ENCODE measurements at regions not wholly inside any gene's neighbourhood (a gene's known extent, or its start where the extent isn't known, plus 50 kb on each side); places are given as distances from the start of the nearest gene placed in this dataset.

DNA sequence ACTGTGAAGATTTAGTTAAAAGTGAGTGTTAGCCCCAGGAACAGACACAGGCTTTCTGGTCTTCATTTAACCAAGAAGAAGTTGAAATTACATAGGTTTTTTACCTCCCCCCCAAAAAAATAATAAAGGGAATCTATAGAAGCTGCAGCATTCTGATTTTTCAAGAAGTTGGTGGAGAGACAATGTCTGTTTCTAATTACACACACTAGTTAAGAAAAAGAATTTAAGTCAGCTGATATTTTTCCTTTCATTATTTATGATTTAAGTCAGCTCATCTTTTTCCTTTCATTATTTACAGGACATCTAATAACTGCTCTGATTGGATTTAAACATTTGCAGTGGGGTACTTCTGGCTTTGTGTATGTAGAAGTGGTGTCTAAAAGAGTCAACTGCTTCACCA lies 201.4 kb upstream of the NRP1 start:
- no peak for TF ChIP-seq EGR1 (IDR thresholded peaks at IDR 0.05)
- TF ChIP-seq TCF12 (IDR thresholded peaks at IDR 0.05; ENCODE audit: low read depth) = no peak
- TF ChIP-seq, protein P1, sequence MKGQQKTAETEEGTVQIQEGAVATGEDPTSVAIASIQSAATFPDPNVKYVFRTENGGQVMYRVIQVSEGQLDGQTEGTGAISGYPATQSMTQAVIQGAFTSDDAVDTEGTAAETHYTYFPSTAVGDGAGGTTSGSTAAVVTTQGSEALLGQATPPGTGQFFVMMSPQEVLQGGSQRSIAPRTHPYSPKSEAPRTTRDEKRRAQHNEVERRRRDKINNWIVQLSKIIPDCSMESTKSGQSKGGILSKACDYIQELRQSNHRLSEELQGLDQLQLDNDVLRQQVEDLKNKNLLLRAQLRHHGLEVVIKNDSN (IDR thresholded peaks at IDR 0.05) = no peak
- no peak for TF ChIP-seq EP300 (IDR thresholded peaks at IDR 0.05; ENCODE audit: borderline replicate concordance)
- TF ChIP-seq CREB1 (IDR thresholded peaks at IDR 0.05; ENCODE audit: low read depth) = no peak
- TF ChIP-seq, protein P2, sequence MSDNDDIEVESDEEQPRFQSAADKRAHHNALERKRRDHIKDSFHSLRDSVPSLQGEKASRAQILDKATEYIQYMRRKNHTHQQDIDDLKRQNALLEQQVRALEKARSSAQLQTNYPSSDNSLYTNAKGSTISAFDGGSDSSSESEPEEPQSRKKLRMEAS (IDR thresholded peaks at IDR 0.05) = no peak
- no peak for TF ChIP-seq NFIC (IDR thresholded peaks at IDR 0.05)
- TF ChIP-seq, protein P3, sequence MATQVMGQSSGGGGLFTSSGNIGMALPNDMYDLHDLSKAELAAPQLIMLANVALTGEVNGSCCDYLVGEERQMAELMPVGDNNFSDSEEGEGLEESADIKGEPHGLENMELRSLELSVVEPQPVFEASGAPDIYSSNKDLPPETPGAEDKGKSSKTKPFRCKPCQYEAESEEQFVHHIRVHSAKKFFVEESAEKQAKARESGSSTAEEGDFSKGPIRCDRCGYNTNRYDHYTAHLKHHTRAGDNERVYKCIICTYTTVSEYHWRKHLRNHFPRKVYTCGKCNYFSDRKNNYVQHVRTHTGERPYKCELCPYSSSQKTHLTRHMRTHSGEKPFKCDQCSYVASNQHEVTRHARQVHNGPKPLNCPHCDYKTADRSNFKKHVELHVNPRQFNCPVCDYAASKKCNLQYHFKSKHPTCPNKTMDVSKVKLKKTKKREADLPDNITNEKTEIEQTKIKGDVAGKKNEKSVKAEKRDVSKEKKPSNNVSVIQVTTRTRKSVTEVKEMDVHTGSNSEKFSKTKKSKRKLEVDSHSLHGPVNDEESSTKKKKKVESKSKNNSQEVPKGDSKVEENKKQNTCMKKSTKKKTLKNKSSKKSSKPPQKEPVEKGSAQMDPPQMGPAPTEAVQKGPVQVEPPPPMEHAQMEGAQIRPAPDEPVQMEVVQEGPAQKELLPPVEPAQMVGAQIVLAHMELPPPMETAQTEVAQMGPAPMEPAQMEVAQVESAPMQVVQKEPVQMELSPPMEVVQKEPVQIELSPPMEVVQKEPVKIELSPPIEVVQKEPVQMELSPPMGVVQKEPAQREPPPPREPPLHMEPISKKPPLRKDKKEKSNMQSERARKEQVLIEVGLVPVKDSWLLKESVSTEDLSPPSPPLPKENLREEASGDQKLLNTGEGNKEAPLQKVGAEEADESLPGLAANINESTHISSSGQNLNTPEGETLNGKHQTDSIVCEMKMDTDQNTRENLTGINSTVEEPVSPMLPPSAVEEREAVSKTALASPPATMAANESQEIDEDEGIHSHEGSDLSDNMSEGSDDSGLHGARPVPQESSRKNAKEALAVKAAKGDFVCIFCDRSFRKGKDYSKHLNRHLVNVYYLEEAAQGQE (IDR thresholded peaks at IDR 0.05; ENCODE audit: low read depth) = no peak
- no peak for TF ChIP-seq RAD21 (IDR thresholded peaks at IDR 0.05; ENCODE audit: low read depth)
- no peak for TF ChIP-seq CEBPB (IDR thresholded peaks at IDR 0.05)
- TF ChIP-seq TAF1 (IDR thresholded peaks at IDR 0.05; ENCODE audit: low read depth) = no peak
- no peak for TF ChIP-seq YY1 (IDR thresholded peaks at IDR 0.05; ENCODE audit: low read depth)
- TF ChIP-seq ZBTB7A (IDR thresholded peaks at IDR 0.05; ENCODE audit: low read depth) = no peak
- TF ChIP-seq FOXM1 (IDR thresholded peaks at IDR 0.05; ENCODE audit: borderline replicate concordance, low read depth) = no peak
- no peak for TF ChIP-seq TEAD4 (IDR thresholded peaks at IDR 0.05)

GRCh38 chr10:33534416-33534815 lies 199.9 kb upstream of the NRP1 start:
- TF ChIP-seq NFIC (IDR thresholded peaks at IDR 0.05) = no peak
- no peak for TF ChIP-seq TCF12 (IDR thresholded peaks at IDR 0.05; ENCODE audit: low read depth)
- TF ChIP-seq, protein P2 (IDR thresholded peaks at IDR 0.05) = no peak
- TF ChIP-seq TAF1 (IDR thresholded peaks at IDR 0.05; ENCODE audit: low read depth) = no peak
- TF ChIP-seq FOXM1 (IDR thresholded peaks at IDR 0.05; ENCODE audit: borderline replicate concordance, low read depth) = no peak
- no peak for TF ChIP-seq RAD21 (IDR thresholded peaks at IDR 0.05; ENCODE audit: low read depth)
- no peak for TF ChIP-seq YY1 (IDR thresholded peaks at IDR 0.05; ENCODE audit: low read depth)
- TF ChIP-seq, protein P3 (IDR thresholded peaks at IDR 0.05; ENCODE audit: low read depth) = no peak
- TF ChIP-seq ZBTB7A (IDR thresholded peaks at IDR 0.05; ENCODE audit: low read depth) = no peak
- TF ChIP-seq EGR1 (IDR thresholded peaks at IDR 0.05) = no peak
- TF ChIP-seq CEBPB (IDR thresholded peaks at IDR 0.05) = no peak
- TF ChIP-seq TEAD4 (IDR thresholded peaks at IDR 0.05) = no peak
- TF ChIP-seq EP300 (IDR thresholded peaks at IDR 0.05; ENCODE audit: borderline replicate concordance) = no peak
- TF ChIP-seq, protein P1 (IDR thresholded peaks at IDR 0.05) = no peak
- TF ChIP-seq CREB1 (IDR thresholded peaks at IDR 0.05; ENCODE audit: low read depth) = no peak

GRCh38 chr10:33533612-33534011 lies 199.1 kb upstream of the NRP1 start:
- TF ChIP-seq, protein P1 (IDR thresholded peaks at IDR 0.05) = no peak
- TF ChIP-seq, protein P3 (IDR thresholded peaks at IDR 0.05; ENCODE audit: low read depth) = no peak
- TF ChIP-seq CEBPB (IDR thresholded peaks at IDR 0.05) (no peak), TAF1 (IDR thresholded peaks at IDR 0.05; ENCODE audit: low read depth) (no peak), FOXM1 (IDR thresholded peaks at IDR 0.05; ENCODE audit: borderline replicate concordance, low read depth) (no peak), TEAD4 (IDR thresholded peaks at IDR 0.05) (no peak), ZBTB7A (IDR thresholded peaks at IDR 0.05; ENCODE audit: low read depth) (no peak), YY1 (IDR thresholded peaks at IDR 0.05; ENCODE audit: low read depth) (no peak), RAD21 (IDR thresholded peaks at IDR 0.05; ENCODE audit: low read depth) (no peak)
- TF ChIP-seq, protein P2 (IDR thresholded peaks at IDR 0.05) = no peak

DNA sequence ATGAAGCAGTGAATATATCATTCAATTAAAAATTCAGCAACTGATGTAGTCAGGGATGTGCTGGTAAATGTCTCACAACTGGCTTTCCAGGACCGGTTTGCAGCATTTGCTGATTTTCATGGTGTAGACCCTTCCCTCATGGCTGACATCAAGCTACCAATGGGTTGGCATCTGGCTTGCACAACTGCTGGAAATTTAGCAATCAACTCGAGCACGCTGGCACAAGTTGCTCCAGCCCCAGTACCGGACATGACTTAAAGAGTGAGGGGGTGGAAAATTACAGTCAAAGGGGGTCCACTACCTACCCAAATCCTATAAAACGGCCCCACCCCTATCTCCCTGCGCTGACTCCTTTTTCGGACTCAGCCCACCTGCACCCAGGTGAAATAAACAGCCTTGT lies 198.4 kb upstream of the NRP1 start:
- TF ChIP-seq RAD21 (IDR thresholded peaks at IDR 0.05; ENCODE audit: low read depth) (no peak), TAF1 (IDR thresholded peaks at IDR 0.05; ENCODE audit: low read depth) (no peak), CEBPB (IDR thresholded peaks at IDR 0.05) (no peak), CREB1 (IDR thresholded peaks at IDR 0.05; ENCODE audit: low read depth) (no peak), FOXM1 (IDR thresholded peaks at IDR 0.05; ENCODE audit: borderline replicate concordance, low read depth) (no peak), EGR1 (IDR thresholded peaks at IDR 0.05) (no peak), YY1 (IDR thresholded peaks at IDR 0.05; ENCODE audit: low read depth) (no peak), TEAD4 (IDR thresholded peaks at IDR 0.05) (no peak), ZBTB7A (IDR thresholded peaks at IDR 0.05; ENCODE audit: low read depth) (no peak), EP300 (IDR thresholded peaks at IDR 0.05; ENCODE audit: borderline replicate concordance) (no peak), NFIC (IDR thresholded peaks at IDR 0.05) (no peak)
- TF ChIP-seq, protein P3 (IDR thresholded peaks at IDR 0.05; ENCODE audit: low read depth) = no peak
- TF ChIP-seq, protein P2 (IDR thresholded peaks at IDR 0.05) = no peak
